Stomach (tissue), 4 donors: ENCODE measurements at regions not wholly inside any gene's neighbourhood (a gene's known extent, or its start where the extent isn't known, plus 50 kb on each side); places are given as distances from the start of the nearest gene placed in this dataset.

Source experiments
- CTCF ChIP-seq, 7 experiments: fragments of 450-650 bp in 4 of 7; fragments of 200-600 bp in 3 of 7; sonication (generic) in 3 of 7; IDR thresholded peaks; one replicate each; pipeline ENCODE4 v1.5.1; 2016 to 2019; ENCODE audit warnings: antibody characterized with exemption in 7 of 7, control low read depth in 2 of 7, mild to moderate bottlenecking in 1 of 7
- POLR2A ChIP-seq, 4 donors: fragments of 450-650 bp; IDR thresholded peaks; one replicate each; pipeline ENCODE4 v1.6.1; 2016; ENCODE audit warnings: antibody characterized with exemption in 4 of 4, control low read depth in 2 of 4, mild to moderate bottlenecking in 1 of 4, moderate library complexity in 1 of 4
- POLR2AphosphoS5 ChIP-seq, 3 donors: sonication (generic); formaldehyde crosslinking; IDR thresholded peaks; one replicate each; pipeline ENCODE4 v1.6.1; 2016; ENCODE audit warnings: antibody characterized with exemption in 3 of 3

- TF ChIP-seq CTCF (IDR thresholded peaks at IDR 0.05) (no peak), POLR2A (IDR thresholded peaks at IDR 0.05) (no peak), POLR2AphosphoS5 (IDR thresholded peaks at IDR 0.05) (no peak)
These were observed 78.5 kb upstream of the FAM174B start for GRCh38 chr15:92733934-92734521.
